Glutamatergic neuron (in vitro differentiated cells): ENCODE measurements at regions not wholly inside any gene's neighbourhood (a gene's known extent, or its start where the extent isn't known, plus 50 kb on each side); places are given as distances from the start of the nearest gene placed in this dataset.

Source experiments
- DNase-seq: peaks from one replicate; pipeline ENCODE4 v3.0.0; 2022
- H3K27ac Mint-ChIP-seq: one replicate; pipeline ENCODE4 v1.8.0; 2020; ENCODE audit warnings: mild to moderate bottlenecking, mixed read lengths, inconsistent platforms; ENCODE audit not compliant: unreplicated experiment
- H3K27me3 Mint-ChIP-seq: one replicate; pipeline ENCODE4 v1.8.0; 2020; ENCODE audit warnings: mild to moderate bottlenecking, moderate library complexity, mixed read lengths, inconsistent platforms; ENCODE audit not compliant: unreplicated experiment
- H3K36me3 Mint-ChIP-seq: one replicate; pipeline ENCODE4 v1.8.0; 2020; ENCODE audit warnings: mild to moderate bottlenecking, mixed read lengths, inconsistent platforms; ENCODE audit not compliant: unreplicated experiment
- H3K4me1 Mint-ChIP-seq: one replicate; pipeline ENCODE4 v1.8.0; 2020; ENCODE audit warnings: mild to moderate bottlenecking, low read depth, mixed read lengths, inconsistent platforms; ENCODE audit not compliant: unreplicated experiment
- H3K4me3 Mint-ChIP-seq: one replicate; pipeline ENCODE4 v1.8.0; 2020; ENCODE audit warnings: mild to moderate bottlenecking, mixed read lengths, inconsistent platforms; ENCODE audit not compliant: unreplicated experiment
- H3K9me3 Mint-ChIP-seq: one replicate; pipeline ENCODE4 v1.8.0; 2020; ENCODE audit warnings: mild to moderate bottlenecking, moderate library complexity, mixed read lengths, inconsistent platforms; ENCODE audit not compliant: unreplicated experiment
- CTCF ChIP-seq: fragments of 200-600 bp; sonication (generic); IDR thresholded peaks from one replicate; pipeline ENCODE4 v1.5.0; 2021; ENCODE audit not compliant: partially characterized antibody, unreplicated experiment

DNA sequence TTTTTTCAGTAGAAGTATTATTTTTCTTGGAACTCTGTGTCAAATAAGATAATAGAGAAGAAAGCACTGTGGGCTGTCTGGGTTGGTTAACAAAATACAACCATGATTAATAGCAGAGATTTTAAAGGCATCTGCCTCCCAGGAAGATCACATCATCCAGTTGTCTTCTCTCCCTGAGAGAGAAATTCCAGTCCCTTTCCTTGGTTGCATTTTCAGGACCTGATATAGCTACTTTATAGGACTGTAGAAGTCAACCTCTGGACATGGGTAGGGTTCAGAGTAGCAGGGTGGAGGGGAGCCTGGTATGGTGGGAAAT, 309.9 kb upstream of the IGFBP3 start:
- Mint-ChIP-seq H3K9me3 (no peaks in the 10 kb centered on the region), H3K27me3 (no peaks in the 10 kb centered on the region), H3K4me1 (no peaks in the 10 kb centered on the region), H3K36me3 (no peaks in the 10 kb centered on the region), H3K27ac (no peak overlapping the region), H3K4me3 (no peak overlapping the region)
- no peak for TF ChIP-seq CTCF
- DNase-seq, result no peak

GRCh38 chr7:46230298-46230989, 309.4 kb upstream of the IGFBP3 start:
- TF ChIP-seq CTCF, result no peak
- Mint-ChIP-seq H3K27ac (no peak overlapping the region), H3K4me3 (no peak overlapping the region), H3K36me3 (no peaks in the 10 kb centered on the region), H3K4me1 (no peaks in the 10 kb centered on the region), H3K9me3 (no peaks in the 10 kb centered on the region), H3K27me3 (no peaks in the 10 kb centered on the region)
- DNase-seq, result no peak

DNA sequence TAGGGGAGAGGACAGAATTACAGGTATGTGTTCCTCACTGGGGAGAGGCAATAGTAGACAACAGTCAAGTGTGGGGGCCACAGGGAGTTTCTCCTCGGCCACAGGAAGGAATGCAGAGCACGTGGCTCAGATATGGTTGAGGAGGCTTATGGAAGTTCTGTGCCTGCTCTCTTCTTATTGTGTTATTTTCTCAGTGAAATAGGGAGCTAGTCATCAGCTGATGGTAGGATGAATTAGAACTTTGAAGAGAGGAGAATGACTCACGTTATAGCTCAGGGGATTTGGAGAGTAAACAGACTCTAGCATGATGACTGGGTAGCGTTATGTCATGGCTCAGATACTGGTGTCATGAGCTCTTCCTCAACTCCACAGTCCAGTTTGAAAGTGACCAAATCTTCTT, 308.3 kb upstream of the IGFBP3 start:
- Mint-ChIP-seq H3K4me1 (no peaks in the 10 kb centered on the region), H3K27me3 (no peaks in the 10 kb centered on the region), H3K4me3 (no peak overlapping the region), H3K36me3 (no peaks in the 10 kb centered on the region), H3K9me3 (no peaks in the 10 kb centered on the region), H3K27ac (no peak overlapping the region)
- DNase-seq, result no peak
- TF ChIP-seq CTCF, result no peak

GRCh38 chr7:46226860-46227259, 305.8 kb upstream of the IGFBP3 start:
- H3K9me3 Mint-ChIP-seq, result no peaks in the 10 kb centered on the region
- no peaks in the 10 kb centered on the region for H3K36me3 Mint-ChIP-seq
- TF ChIP-seq CTCF, result no peak
- H3K4me1 Mint-ChIP-seq, result no peaks in the 10 kb centered on the region
- DNase-seq, result no peak
- H3K27ac Mint-ChIP-seq, result no peak overlapping the region
- no peaks in the 10 kb centered on the region for H3K27me3 Mint-ChIP-seq
- H3K4me3 Mint-ChIP-seq, result no peak overlapping the region

GRCh38 chr7:46224363-46224762, 303.3 kb upstream of the IGFBP3 start:
- Mint-ChIP-seq H3K9me3 (no peaks in the 10 kb centered on the region), H3K27ac (no peak overlapping the region), H3K4me3 (no peak overlapping the region), H3K36me3 (no peaks in the 10 kb centered on the region), H3K4me1 (no peaks in the 10 kb centered on the region), H3K27me3 (no peaks in the 10 kb centered on the region)
- TF ChIP-seq CTCF, result no peak
- DNase-seq, result no peak
